ENCODE measurements at regions not wholly inside any gene's neighbourhood (a gene's known extent, or its start where the extent isn't known, plus 50 kb on each side); places are given as distances from the start of the nearest gene placed in this dataset.

DNA sequence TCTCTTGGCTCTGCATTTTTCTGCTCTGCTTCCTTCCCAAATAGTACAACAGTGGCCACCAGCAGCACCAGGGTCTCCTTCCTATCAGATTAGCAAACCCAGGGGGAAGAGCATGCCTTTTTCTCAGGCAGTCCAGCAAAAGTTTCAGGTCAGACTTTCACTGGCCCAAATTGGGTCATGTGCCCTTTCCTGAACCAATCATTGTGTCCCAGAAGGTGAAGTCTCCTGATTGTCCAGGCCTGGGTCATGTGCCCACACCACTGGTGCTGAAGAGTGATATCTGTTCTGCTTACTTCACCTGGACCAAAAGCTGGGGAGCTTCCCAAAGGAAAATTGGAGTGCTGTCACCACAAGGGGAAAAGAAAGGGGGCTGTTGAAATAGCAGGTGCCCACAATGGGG, 64.1 kb upstream of the ALX4 start:
- H3K9me3 ChIP-seq = peaks cover 0 to 3% (median 0%) of the 10 kb centered on the region in 4 donors
- no peak overlapping the region for H3K27ac ChIP-seq
- no peaks in the 10 kb centered on the region for H3K4me1 ChIP-seq
- no peak overlapping the region for H3K4me3 ChIP-seq
- no peaks in the 10 kb centered on the region for H3K27me3 ChIP-seq
- TF ChIP-seq, protein P1, sequence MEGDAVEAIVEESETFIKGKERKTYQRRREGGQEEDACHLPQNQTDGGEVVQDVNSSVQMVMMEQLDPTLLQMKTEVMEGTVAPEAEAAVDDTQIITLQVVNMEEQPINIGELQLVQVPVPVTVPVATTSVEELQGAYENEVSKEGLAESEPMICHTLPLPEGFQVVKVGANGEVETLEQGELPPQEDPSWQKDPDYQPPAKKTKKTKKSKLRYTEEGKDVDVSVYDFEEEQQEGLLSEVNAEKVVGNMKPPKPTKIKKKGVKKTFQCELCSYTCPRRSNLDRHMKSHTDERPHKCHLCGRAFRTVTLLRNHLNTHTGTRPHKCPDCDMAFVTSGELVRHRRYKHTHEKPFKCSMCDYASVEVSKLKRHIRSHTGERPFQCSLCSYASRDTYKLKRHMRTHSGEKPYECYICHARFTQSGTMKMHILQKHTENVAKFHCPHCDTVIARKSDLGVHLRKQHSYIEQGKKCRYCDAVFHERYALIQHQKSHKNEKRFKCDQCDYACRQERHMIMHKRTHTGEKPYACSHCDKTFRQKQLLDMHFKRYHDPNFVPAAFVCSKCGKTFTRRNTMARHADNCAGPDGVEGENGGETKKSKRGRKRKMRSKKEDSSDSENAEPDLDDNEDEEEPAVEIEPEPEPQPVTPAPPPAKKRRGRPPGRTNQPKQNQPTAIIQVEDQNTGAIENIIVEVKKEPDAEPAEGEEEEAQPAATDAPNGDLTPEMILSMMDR (IDR thresholded peaks at IDR 0.05) = no peak
- TF ChIP-seq EP300 (IDR thresholded peaks at IDR 0.05) (no peak), POLR2AphosphoS5 (IDR thresholded peaks at IDR 0.05) (no peak), POLR2A (IDR thresholded peaks at IDR 0.05) (no peak)
- ATAC-seq (ENCODE audit: low FRiP score in 2 of 2) = no peak
- no peaks in the 10 kb centered on the region for H3K36me3 ChIP-seq
- no peak for DNase-seq

DNA sequence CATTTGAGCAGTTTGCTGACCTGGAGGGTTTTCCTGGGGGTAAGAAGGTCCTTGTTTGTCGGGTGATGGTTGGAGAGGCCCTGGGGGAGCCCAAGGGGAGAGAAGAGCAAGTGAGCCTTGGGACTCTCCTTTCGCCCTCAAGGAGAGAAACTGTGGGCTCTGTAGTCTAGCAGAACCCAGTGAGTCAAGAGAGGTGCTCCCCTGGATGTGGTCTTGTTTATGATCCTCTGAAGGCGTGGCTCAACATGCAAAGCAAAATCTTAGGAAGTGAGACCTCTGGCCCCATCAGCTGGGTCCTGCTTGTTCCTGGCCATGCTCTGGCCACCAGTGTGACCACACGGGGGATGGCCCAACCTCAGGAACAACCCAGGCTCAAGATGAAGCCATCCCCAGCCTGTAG, 66.5 kb upstream of the ALX4 start:
- H3K9me3 ChIP-seq = peaks cover 0 to 3% (median 0%) of the 10 kb centered on the region in 4 donors
- no peak for DNase-seq
- no peaks in the 10 kb centered on the region for H3K36me3 ChIP-seq
- TF ChIP-seq POLR2AphosphoS5 (IDR thresholded peaks at IDR 0.05) (no peak), EP300 (IDR thresholded peaks at IDR 0.05) (no peak), POLR2A (IDR thresholded peaks at IDR 0.05) (no peak)
- TF ChIP-seq, protein P1 (IDR thresholded peaks at IDR 0.05) = no peak
- 89 to 92% methylated on average over 2 to 4 of the region's 4 CpGs for WGBS, 2 donors
- no peak for ATAC-seq (ENCODE audit: low FRiP score in 2 of 2)
- no peaks in the 10 kb centered on the region for H3K4me1 ChIP-seq
- H3K27ac ChIP-seq = no peak overlapping the region
- H3K27me3 ChIP-seq = peaks cover 0 to 2% (median 0%) of the 10 kb centered on the region in 4 donors
- no peak overlapping the region for H3K4me3 ChIP-seq

DNA sequence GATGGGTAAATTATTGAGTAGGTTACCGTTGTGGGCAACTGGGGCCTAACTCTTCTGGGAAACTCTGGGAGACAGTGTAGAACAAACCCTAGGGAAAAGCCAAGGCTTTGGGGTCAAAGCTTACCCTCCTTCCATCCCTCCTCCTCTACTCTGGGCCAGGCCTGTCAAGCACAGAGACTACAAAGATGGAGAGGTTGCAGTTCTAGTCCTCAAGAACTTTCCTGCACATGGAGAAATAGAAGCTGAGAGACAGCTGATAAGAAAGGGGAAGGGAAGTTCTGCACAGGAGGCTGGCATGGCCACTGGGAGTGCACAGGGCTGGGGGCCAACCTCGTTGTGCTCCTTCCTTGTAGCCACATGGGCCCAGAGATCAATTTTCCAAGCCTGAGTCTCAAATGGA, 67.2 kb upstream of the ALX4 start:
- Histone ChIP-seq H3K27ac (no peak overlapping the region), H3K4me3 (no peak overlapping the region), H3K27me3 (peaks cover 0 to 4% (median 0%) of the 10 kb centered on the region in 4 donors), H3K4me1 (no peaks in the 10 kb centered on the region), H3K9me3 (peaks cover 0 to 3% (median 0%) of the 10 kb centered on the region in 4 donors), H3K36me3 (no peaks in the 10 kb centered on the region)
- no peak for DNase-seq
- 66 to 71% methylated on average over 2 of the region's 2 CpGs for WGBS, 2 donors
- TF ChIP-seq POLR2AphosphoS5 (IDR thresholded peaks at IDR 0.05) (no peak), EP300 (IDR thresholded peaks at IDR 0.05) (no peak)
- no peak for ATAC-seq (ENCODE audit: low FRiP score in 2 of 2)

DNA sequence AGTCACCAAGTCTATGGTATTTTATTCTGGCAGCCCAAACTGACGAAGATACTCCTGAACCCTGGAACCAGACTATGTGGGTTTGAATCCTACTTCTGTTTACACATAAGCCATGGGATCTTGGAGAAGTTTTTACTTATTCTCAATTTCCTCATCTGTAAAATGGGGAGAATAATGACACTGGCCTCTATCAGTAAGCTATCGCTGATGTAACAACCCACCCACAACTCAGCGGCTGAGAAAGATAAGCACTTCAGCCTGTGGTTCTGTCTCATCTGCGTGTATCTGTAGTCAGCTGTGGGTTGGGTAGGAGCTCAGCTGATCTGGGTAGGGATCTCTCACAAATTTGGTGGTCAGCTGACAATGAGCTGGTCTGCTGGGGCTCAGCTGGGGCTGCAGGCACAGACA, 68.0 kb upstream of the ALX4 start:
- 85 to 86% methylated on average over 4 of the region's 4 CpGs for WGBS, 2 donors
- no peak for ATAC-seq (ENCODE audit: low FRiP score in 2 of 2)
- Histone ChIP-seq H3K36me3 (no peaks in the 10 kb centered on the region), H3K27ac (no peak overlapping the region), H3K4me3 (no peak overlapping the region), H3K9me3 (peaks cover 0 to 3% (median 0%) of the 10 kb centered on the region in 4 donors), H3K27me3 (peaks cover 0 to 4% (median 0%) of the 10 kb centered on the region in 4 donors), H3K4me1 (no peaks in the 10 kb centered on the region)
- TF ChIP-seq EP300 (IDR thresholded peaks at IDR 0.05) (no peak), POLR2AphosphoS5 (IDR thresholded peaks at IDR 0.05) (no peak), POLR2A (IDR thresholded peaks at IDR 0.05) (no peak)
- TF ChIP-seq, protein P1 (IDR thresholded peaks at IDR 0.05) = no peak
- DNase-seq = no peak

DNA sequence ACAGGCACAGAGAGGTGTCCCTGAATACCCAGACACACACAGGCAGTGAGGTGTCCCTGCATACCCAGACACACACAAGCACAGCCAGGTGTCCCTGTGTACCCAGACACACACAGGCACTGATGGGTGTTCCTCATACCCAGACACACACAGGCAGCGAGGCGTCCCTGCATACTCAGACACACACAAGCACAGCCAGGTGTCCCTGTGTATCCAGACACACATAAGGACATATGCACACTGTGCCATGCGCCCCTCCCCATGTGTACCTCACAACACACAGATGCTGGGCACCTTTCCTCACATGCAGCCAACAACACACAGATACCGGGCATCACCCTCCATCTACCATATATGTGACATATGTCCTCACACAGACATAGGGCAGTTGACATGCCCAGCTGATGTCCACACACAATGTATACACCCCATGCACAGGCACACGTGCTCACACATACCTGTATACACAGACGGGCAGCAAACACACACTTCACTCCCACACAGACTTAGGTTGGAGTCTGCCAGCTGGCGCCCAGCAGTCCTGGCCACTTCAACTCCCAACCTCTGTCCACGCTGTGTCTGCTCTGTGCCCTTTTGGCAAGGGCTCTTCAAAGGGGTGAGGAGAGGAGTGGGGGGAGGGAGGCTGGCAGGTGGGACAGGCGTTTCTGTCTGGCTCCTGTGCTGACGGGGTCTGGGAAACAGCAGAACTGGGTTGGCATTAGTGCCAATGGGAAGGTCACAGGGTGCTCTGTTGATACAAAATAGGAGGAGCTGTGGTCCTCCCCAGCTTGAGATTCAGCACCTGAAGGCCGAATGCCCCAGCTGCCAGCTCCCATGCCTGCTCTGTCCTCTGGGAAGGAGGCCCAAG, 69.4 kb upstream of the ALX4 start:
- ATAC-seq (ENCODE audit: low FRiP score in 2 of 2) = peak; percentile 11 to 15
- WGBS, 2 donors = 76 to 80% methylated on average over 7 to 11 of the region's 11 CpGs
- TF ChIP-seq, protein P1 (IDR thresholded peaks at IDR 0.05) = no peak
- TF ChIP-seq POLR2AphosphoS5 (IDR thresholded peaks at IDR 0.05) (no peak), POLR2A (IDR thresholded peaks at IDR 0.05) (no peak), EP300 (IDR thresholded peaks at IDR 0.05) (no peak)
- Histone ChIP-seq H3K27ac (no peak overlapping the region), H3K36me3 (no peaks in the 10 kb centered on the region), H3K4me1 (no peaks in the 10 kb centered on the region), H3K4me3 (no peak overlapping the region), H3K27me3 (peaks cover 0 to 4% (median 0%) of the 10 kb centered on the region in 4 donors), H3K9me3 (peaks cover 0 to 3% (median 0%) of the 10 kb centered on the region in 4 donors)
- DNase-seq = no peak

Measured in upper lobe of left lung (tissue), 6 donors.